Gastroesophageal sphincter (tissue), 3 donors: ENCODE measurements at regions not wholly inside any gene's neighbourhood (a gene's known extent, or its start where the extent isn't known, plus 50 kb on each side); places are given as distances from the start of the nearest gene placed in this dataset.

Experiments used
- CTCF ChIP-seq, 4 experiments: fragments of 200-600 bp in 2 of 4; fragments of 450-650 bp in 2 of 4; sonication (generic) in 1 of 4; IDR thresholded peaks; one replicate each; pipeline ENCODE4 v1.5.1; 2017 to 2019; ENCODE audit warnings: antibody characterized with exemption in 4 of 4, mild to moderate bottlenecking in 2 of 4, moderate library complexity in 2 of 4
- EP300 ChIP-seq: sonication (generic); formaldehyde crosslinking; IDR thresholded peaks from one replicate; pipeline ENCODE4 v1.6.1; 2017; ENCODE audit warnings: antibody characterized with exemption, mild to moderate bottlenecking

- TF ChIP-seq CTCF (IDR thresholded peaks at IDR 0.05) (peak in 1 of 4 experiments; percentile 25), EP300 (no peak)
Measured at GRCh38 chr14:45838597-45838996, 585.6 kb upstream of the MIS18BP1 start.
